Tibial nerve (tissue), 3 donors: ENCODE measurements at regions not wholly inside any gene's neighbourhood (a gene's known extent, or its start where the extent isn't known, plus 50 kb on each side); places are given as distances from the start of the nearest gene placed in this dataset.

Experiments used
- CTCF ChIP-seq, 5 experiments: fragments of 200-600 bp in 3 of 5; fragments of 450-650 bp in 2 of 5; sonication (generic) in 3 of 5; IDR thresholded peaks; one replicate each; pipeline ENCODE4 v1.5.1; 2016 to 2019; ENCODE audit warnings: antibody characterized with exemption in 5 of 5, mild to moderate bottlenecking in 3 of 5, moderate library complexity in 2 of 5
- POLR2A ChIP-seq, 2 donors: fragments of 450-650 bp; IDR thresholded peaks; one replicate each; pipeline ENCODE4 v1.6.1; 2017; ENCODE audit warnings: antibody characterized with exemption in 2 of 2, mild to moderate bottlenecking in 2 of 2, moderate library complexity in 2 of 2

GRCh38 chr13:44884076-44884729 lies 105.1 kb downstream of the NUFIP1 start:
- TF ChIP-seq POLR2A (IDR thresholded peaks at IDR 0.05) = no peak
- no peak for TF ChIP-seq CTCF (IDR thresholded peaks at IDR 0.05)
